Hematopoietic multipotent progenitor cell treated with erythropoietin and hydrocortisone succinate and interleukin-3 and kit ligand, for 4 days (in vitro differentiated cells): ENCODE measurements at regions not wholly inside any gene's neighbourhood (a gene's known extent, or its start where the extent isn't known, plus 50 kb on each side); places are given as distances from the start of the nearest gene placed in this dataset.
"Not testable (repeated sequence)": the region's sequence is repeated elsewhere in the genome, so short reads cannot be mapped to it uniquely, and the experiment has no call there.

Experiments
- DNase-seq: peaks from one replicate; pipeline ENCODE4 v3.0.0-alpha.2; 2015

GRCh38 chr3:153379516-153379915 is 217.5 kb downstream of the RAP2B start:
- DNase-seq: no peak

- DNase-seq: no peak
These were observed 223.3 kb downstream of the RAP2B start for GRCh38 chr3:153385343-153385742.

GRCh38 chr3:153392363-153392762 is 230.3 kb downstream of the RAP2B start:
- DNase-seq: no peak

- DNase-seq: no peak
These were observed 232.0 kb downstream of the RAP2B start for GRCh38 chr3:153394017-153394416.

- no peak for DNase-seq
These were observed 234.6 kb downstream of the RAP2B start for GRCh38 chr3:153396581-153396980.

GRCh38 chr3:153397794-153398193 is 235.8 kb downstream of the RAP2B start:
- no peak for DNase-seq

- no peak for DNase-seq
These were observed 237.6 kb downstream of the RAP2B start for GRCh38 chr3:153399636-153400035.

- no peak for DNase-seq
These were observed 238.6 kb downstream of the RAP2B start for GRCh38 chr3:153400641-153401040.

- DNase-seq: no peak
These were observed 242.1 kb downstream of the RAP2B start for GRCh38 chr3:153404157-153404556.

GRCh38 chr3:153405320-153405719 is 243.3 kb downstream of the RAP2B start:
- DNase-seq: not testable (repeated sequence)

- DNase-seq: no peak
These were observed 248.5 kb downstream of the RAP2B start for GRCh38 chr3:153410517-153410916.

GRCh38 chr3:153414982-153415381 is 253.0 kb downstream of the RAP2B start:
- no peak for DNase-seq

GRCh38 chr3:153422314-153422713 is 260.3 kb downstream of the RAP2B start:
- no peak for DNase-seq

- DNase-seq: not testable (repeated sequence)
These were observed 261.8 kb downstream of the RAP2B start for GRCh38 chr3:153423820-153424219.

GRCh38 chr3:153426344-153426743 is 264.3 kb downstream of the RAP2B start:
- DNase-seq: no peak

GRCh38 chr3:153426803-153427202 is 264.8 kb downstream of the RAP2B start:
- no peak for DNase-seq

- DNase-seq: no peak
These were observed 267.8 kb downstream of the RAP2B start for GRCh38 chr3:153429821-153430220.

- DNase-seq: no peak
These were observed 269.1 kb downstream of the RAP2B start for GRCh38 chr3:153431076-153431475.

GRCh38 chr3:153437666-153438065 is 275.6 kb downstream of the RAP2B start:
- peak; percentile 15 for DNase-seq

GRCh38 chr3:153438271-153438670 is 276.2 kb downstream of the RAP2B start:
- DNase-seq: no peak

- peak; percentile 15 for DNase-seq
These were observed 277.8 kb downstream of the RAP2B start for GRCh38 chr3:153439780-153440179.

- no peak for DNase-seq
These were observed 278.3 kb downstream of the RAP2B start for GRCh38 chr3:153440311-153440710.

GRCh38 chr3:153442386-153442785 is 280.4 kb downstream of the RAP2B start:
- DNase-seq: no peak

GRCh38 chr3:153442799-153443487 is 280.9 kb downstream of the RAP2B start:
- DNase-seq: no peak

- peak; percentile 58 for DNase-seq
These were observed 281.9 kb downstream of the RAP2B start for GRCh38 chr3:153443961-153444360.
